ENCODE measurements at regions not wholly inside any gene's neighbourhood (a gene's known extent, or its start where the extent isn't known, plus 50 kb on each side); places are given as distances from the start of the nearest gene placed in this dataset.

GRCh38 chr15:37594417-37594816, 340.0 kb upstream of the TMCO5A start:
- POLR2A ChIA-PET: no interaction called here
- CTCF ChIA-PET: no interaction called here
- H3K4me1 ChIP-seq: no peaks in the 10 kb centered on the region
- no peak overlapping the region for H3K27ac ChIP-seq
- no peak overlapping the region for H3K4me3 ChIP-seq
- 6% methylated on average over 2 of the region's 2 CpGs for WGBS (ENCODE audit: missing lambda C conversion rate)
- DNase-seq (ENCODE audit: low read depth in 1 of 2, low spot score in 1 of 2) (no peak), FAIRE-seq (no peak), ATAC-seq (no peak)
- no peaks in the 10 kb centered on the region for H3K9me3 ChIP-seq
- TF ChIP-seq SMC3 (IDR thresholded peaks at IDR 0.05) (no peak), EP300 (IDR thresholded peaks at IDR 0.05) (no peak), MYC (IDR thresholded peaks at IDR 0.05; ENCODE audit: borderline replicate concordance, low read length) (no peak), PHF8 (IDR thresholded peaks at IDR 0.05; ENCODE audit: borderline replicate concordance, low read depth) (no peak), CEBPB (IDR thresholded peaks at IDR 0.05) (no peak), FOSL2 (IDR thresholded peaks at IDR 0.05) (no peak), FOSL2 (CRISPR knock-in tag; IDR thresholded peaks at IDR 0.05) (no peak), CHD2 (IDR thresholded peaks at IDR 0.05; ENCODE audit: low read length, partially characterized antibody) (no peak), NR3C1 (IDR thresholded peaks at IDR 0.05) (no peak), KDM5A (IDR thresholded peaks at IDR 0.05) (no peak), MAFK (IDR thresholded peaks at IDR 0.05; ENCODE audit: partially characterized antibody) (no peak), GATA3 (IDR thresholded peaks at IDR 0.05; ENCODE audit: borderline replicate concordance) (no peak), RFX5 (IDR thresholded peaks at IDR 0.05) (no peak), ZC3H11A (IDR thresholded peaks at IDR 0.05) (no peak)
- TF ChIP-seq, protein P1, sequence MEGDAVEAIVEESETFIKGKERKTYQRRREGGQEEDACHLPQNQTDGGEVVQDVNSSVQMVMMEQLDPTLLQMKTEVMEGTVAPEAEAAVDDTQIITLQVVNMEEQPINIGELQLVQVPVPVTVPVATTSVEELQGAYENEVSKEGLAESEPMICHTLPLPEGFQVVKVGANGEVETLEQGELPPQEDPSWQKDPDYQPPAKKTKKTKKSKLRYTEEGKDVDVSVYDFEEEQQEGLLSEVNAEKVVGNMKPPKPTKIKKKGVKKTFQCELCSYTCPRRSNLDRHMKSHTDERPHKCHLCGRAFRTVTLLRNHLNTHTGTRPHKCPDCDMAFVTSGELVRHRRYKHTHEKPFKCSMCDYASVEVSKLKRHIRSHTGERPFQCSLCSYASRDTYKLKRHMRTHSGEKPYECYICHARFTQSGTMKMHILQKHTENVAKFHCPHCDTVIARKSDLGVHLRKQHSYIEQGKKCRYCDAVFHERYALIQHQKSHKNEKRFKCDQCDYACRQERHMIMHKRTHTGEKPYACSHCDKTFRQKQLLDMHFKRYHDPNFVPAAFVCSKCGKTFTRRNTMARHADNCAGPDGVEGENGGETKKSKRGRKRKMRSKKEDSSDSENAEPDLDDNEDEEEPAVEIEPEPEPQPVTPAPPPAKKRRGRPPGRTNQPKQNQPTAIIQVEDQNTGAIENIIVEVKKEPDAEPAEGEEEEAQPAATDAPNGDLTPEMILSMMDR (IDR thresholded peaks at IDR 0.05): no peak
- TF ChIP-seq, protein P2, sequence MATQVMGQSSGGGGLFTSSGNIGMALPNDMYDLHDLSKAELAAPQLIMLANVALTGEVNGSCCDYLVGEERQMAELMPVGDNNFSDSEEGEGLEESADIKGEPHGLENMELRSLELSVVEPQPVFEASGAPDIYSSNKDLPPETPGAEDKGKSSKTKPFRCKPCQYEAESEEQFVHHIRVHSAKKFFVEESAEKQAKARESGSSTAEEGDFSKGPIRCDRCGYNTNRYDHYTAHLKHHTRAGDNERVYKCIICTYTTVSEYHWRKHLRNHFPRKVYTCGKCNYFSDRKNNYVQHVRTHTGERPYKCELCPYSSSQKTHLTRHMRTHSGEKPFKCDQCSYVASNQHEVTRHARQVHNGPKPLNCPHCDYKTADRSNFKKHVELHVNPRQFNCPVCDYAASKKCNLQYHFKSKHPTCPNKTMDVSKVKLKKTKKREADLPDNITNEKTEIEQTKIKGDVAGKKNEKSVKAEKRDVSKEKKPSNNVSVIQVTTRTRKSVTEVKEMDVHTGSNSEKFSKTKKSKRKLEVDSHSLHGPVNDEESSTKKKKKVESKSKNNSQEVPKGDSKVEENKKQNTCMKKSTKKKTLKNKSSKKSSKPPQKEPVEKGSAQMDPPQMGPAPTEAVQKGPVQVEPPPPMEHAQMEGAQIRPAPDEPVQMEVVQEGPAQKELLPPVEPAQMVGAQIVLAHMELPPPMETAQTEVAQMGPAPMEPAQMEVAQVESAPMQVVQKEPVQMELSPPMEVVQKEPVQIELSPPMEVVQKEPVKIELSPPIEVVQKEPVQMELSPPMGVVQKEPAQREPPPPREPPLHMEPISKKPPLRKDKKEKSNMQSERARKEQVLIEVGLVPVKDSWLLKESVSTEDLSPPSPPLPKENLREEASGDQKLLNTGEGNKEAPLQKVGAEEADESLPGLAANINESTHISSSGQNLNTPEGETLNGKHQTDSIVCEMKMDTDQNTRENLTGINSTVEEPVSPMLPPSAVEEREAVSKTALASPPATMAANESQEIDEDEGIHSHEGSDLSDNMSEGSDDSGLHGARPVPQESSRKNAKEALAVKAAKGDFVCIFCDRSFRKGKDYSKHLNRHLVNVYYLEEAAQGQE (IDR thresholded peaks at IDR 0.05): no peak
- TF ChIP-seq, protein P3, sequence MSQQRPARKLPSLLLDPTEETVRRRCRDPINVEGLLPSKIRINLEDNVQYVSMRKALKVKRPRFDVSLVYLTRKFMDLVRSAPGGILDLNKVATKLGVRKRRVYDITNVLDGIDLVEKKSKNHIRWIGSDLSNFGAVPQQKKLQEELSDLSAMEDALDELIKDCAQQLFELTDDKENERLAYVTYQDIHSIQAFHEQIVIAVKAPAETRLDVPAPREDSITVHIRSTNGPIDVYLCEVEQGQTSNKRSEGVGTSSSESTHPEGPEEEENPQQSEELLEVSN (IDR thresholded peaks at IDR 0.05; ENCODE audit: borderline replicate concordance, low read depth): no peak
- no peak overlapping the region for H3K4me2 ChIP-seq

DNA sequence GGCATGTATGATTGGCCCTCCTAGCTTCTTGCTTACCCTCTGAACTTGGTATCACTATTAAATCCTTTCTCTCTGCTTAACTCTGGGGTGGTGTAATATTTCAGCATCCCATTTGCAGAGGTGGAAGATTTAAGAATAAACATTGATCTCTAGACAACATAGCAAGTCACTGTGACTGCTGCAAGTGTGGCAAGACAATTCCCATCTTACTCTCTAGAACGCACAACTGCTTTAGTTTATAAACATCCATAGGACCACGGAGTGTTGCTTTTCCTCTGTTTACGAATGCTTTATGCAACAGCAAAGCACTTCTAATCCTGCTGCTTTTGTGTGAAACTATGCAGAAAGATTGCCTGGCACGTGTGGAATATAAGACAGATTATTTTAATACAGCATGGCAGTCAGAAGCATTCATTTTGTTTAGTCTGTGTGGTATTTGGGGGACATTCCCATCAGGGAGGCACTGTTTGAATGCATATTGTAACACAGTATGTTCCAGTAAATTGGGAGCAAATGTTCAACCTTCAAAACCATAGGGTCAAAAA, 338.9 kb upstream of the TMCO5A start:
- CTCF ChIA-PET: no interaction called here
- Histone ChIP-seq H3K4me3 (no peak overlapping the region), H3K4me1 (no peaks in the 10 kb centered on the region), H3K9me3 (no peaks in the 10 kb centered on the region), H3K4me2 (no peak overlapping the region), H3K27ac (no peak overlapping the region)
- POLR2A ChIA-PET: no interaction called here
- 26% methylated on average over 4 of the region's 4 CpGs for WGBS (ENCODE audit: missing lambda C conversion rate)
- ATAC-seq: no peak
- no peak for FAIRE-seq
- no peak for DNase-seq (ENCODE audit: low read depth in 1 of 2, low spot score in 1 of 2)
- TF ChIP-seq ZNF302 (CRISPR knock-in tag; IDR thresholded peaks at IDR 0.05) (no peak), KDM1A (IDR thresholded peaks at IDR 0.05; ENCODE audit: low read depth) (no peak), CHD2 (IDR thresholded peaks at IDR 0.05; ENCODE audit: low read length, partially characterized antibody) (no peak), EHMT2 (IDR thresholded peaks at IDR 0.05; ENCODE audit: low read depth) (no peak), CBX2 (IDR thresholded peaks at IDR 0.05; ENCODE audit: borderline replicate concordance, low read depth) (no peak), FOSB (CRISPR knock-in tag; IDR thresholded peaks at IDR 0.05) (no peak), EHF (CRISPR knock-in tag; IDR thresholded peaks at IDR 0.05) (no peak), KDM5A (IDR thresholded peaks at IDR 0.05) (no peak), ZFP36 (IDR thresholded peaks at IDR 0.05; ENCODE audit: borderline replicate concordance, partially characterized antibody) (no peak), JUN (IDR thresholded peaks at IDR 0.05) (no peak), JUNB (IDR thresholded peaks at IDR 0.05) (no peak), BCL3 (IDR thresholded peaks at IDR 0.05) (no peak), HOXA7 (CRISPR knock-in tag; IDR thresholded peaks at IDR 0.05) (no peak), MYC (IDR thresholded peaks at IDR 0.05; ENCODE audit: borderline replicate concordance, low read length) (no peak)
- TF ChIP-seq, protein P4, sequence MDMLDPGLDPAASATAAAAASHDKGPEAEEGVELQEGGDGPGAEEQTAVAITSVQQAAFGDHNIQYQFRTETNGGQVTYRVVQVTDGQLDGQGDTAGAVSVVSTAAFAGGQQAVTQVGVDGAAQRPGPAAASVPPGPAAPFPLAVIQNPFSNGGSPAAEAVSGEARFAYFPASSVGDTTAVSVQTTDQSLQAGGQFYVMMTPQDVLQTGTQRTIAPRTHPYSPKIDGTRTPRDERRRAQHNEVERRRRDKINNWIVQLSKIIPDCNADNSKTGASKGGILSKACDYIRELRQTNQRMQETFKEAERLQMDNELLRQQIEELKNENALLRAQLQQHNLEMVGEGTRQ (IDR thresholded peaks at IDR 0.05): no peak
- TF ChIP-seq, protein P5, sequence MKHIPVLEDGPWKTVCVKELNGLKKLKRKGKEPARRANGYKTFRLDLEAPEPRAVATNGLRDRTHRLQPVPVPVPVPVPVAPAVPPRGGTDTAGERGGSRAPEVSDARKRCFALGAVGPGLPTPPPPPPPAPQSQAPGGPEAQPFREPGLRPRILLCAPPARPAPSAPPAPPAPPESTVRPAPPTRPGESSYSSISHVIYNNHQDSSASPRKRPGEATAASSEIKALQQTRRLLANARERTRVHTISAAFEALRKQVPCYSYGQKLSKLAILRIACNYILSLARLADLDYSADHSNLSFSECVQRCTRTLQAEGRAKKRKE (CRISPR knock-in tag; IDR thresholded peaks at IDR 0.05; ENCODE audit: low read depth): no peak
- TF ChIP-seq, protein P3 (IDR thresholded peaks at IDR 0.05; ENCODE audit: borderline replicate concordance, low read depth): no peak

Data from A549 (cell line).